ENCODE measurements at regions not wholly inside any gene's neighbourhood (a gene's known extent, or its start where the extent isn't known, plus 50 kb on each side); places are given as distances from the start of the nearest gene placed in this dataset.

DNA sequence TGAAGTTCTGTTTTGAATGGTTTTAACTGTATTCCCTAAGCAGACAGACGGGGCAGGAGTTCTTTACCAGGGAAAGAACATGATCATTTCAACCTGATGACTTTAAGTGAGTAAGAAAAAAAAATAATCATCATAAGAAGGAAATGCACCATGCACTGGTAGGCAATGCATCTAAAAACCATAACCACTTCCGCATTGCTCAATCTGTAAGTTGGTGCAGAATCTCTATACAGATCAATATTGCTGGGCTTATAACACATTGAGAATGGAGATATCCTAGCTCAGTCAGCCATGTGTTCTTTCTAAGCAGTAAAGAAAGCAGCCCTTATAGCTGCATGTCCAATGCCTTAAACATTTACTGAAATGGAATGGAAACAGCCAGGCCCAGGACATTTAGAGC is 407.1 kb upstream of the DMAC1 start:
- Histone ChIP-seq H3T11ph (ENCODE audit: low read length) (no peak overlapping the region), H3K9ac (ENCODE audit: extremely low read depth, insufficient read length, low read length) (no peak overlapping the region), H2BK12ac (ENCODE audit: insufficient read length, low read depth, low read length) (no peak overlapping the region), H4K20me1 (ENCODE audit: control insufficient read depth, insufficient read depth, insufficient read length) (no peaks in the 10 kb centered on the region), H2BK15ac (ENCODE audit: low read depth, low read length) (no peak overlapping the region), H3K14ac (ENCODE audit: insufficient read depth, low read length) (no peak overlapping the region), H4K8ac (replicated peaks; ENCODE audit: insufficient read length, low read depth, low read length) (no peak overlapping the region), H4K5ac (ENCODE audit: insufficient read length, low read depth, low read length) (no peak overlapping the region), H3K4ac (ENCODE audit: low read depth, low read length) (no peak overlapping the region), H3K79me1 (ENCODE audit: insufficient read depth, low read depth, low read length, poor library complexity, severe bottlenecking) (no peaks in the 10 kb centered on the region), H3K27ac (ENCODE audit: insufficient read length, low read depth, low read length) (no peak overlapping the region), H2AFZ (ENCODE audit: low read length) (no peak overlapping the region), H3K4me1 (ENCODE audit: insufficient read depth, low read length) (no peaks in the 10 kb centered on the region), H3K18ac (ENCODE audit: insufficient read length, low read depth, low read length) (no peak overlapping the region), H2AK5ac (ENCODE audit: insufficient read length, low read length) (no peak overlapping the region), H3K23me2 (ENCODE audit: insufficient read length, low read depth, low read length, poor library complexity, severe bottlenecking) (no peaks in the 10 kb centered on the region), H3K56ac (ENCODE audit: insufficient read length, low read depth, low read length) (no peak overlapping the region), H2BK5ac (ENCODE audit: insufficient read length, low read length) (no peak overlapping the region), H2BK120ac (ENCODE audit: low read depth, low read length, poor library complexity, severe bottlenecking) (no peak overlapping the region), H4K91ac (ENCODE audit: insufficient read length, low read depth, low read length) (no peak overlapping the region), H2BK20ac (ENCODE audit: low read depth, low read length, poor library complexity, severe bottlenecking) (no peak overlapping the region), H3K79me2 (ENCODE audit: insufficient read depth, low read length) (no peaks in the 10 kb centered on the region), H3K27me3 (ENCODE audit: insufficient read depth, low read length) (no peaks in the 10 kb centered on the region), H3K4me2 (ENCODE audit: insufficient read depth, insufficient read length, low read length) (no peak overlapping the region), H3K9me3 (ENCODE audit: control insufficient read depth, low read depth, low read length) (no peaks in the 10 kb centered on the region), H3K23ac (ENCODE audit: insufficient read length, low read depth, low read length) (no peak overlapping the region)
- Mint-ChIP-seq H3K36me3 (ENCODE audit: insufficient read depth in 1 of 3, low read depth in 3 of 3) (no peaks in the 10 kb centered on the region), H3K9me3 (peaks cover 0 to 3% of the 10 kb centered on the region in 2 experiments; a peak in 1 of 5 replicates), H3K4me1 (no peaks in the 10 kb centered on the region), H3K27ac (no peak overlapping the region), H3K27me3 (ENCODE audit: low read depth) (no peaks in the 10 kb centered on the region; the same call in 1 of the 2 replicates), H3K4me3 (no peak overlapping the region)
- TF ChIP-seq, protein P1, sequence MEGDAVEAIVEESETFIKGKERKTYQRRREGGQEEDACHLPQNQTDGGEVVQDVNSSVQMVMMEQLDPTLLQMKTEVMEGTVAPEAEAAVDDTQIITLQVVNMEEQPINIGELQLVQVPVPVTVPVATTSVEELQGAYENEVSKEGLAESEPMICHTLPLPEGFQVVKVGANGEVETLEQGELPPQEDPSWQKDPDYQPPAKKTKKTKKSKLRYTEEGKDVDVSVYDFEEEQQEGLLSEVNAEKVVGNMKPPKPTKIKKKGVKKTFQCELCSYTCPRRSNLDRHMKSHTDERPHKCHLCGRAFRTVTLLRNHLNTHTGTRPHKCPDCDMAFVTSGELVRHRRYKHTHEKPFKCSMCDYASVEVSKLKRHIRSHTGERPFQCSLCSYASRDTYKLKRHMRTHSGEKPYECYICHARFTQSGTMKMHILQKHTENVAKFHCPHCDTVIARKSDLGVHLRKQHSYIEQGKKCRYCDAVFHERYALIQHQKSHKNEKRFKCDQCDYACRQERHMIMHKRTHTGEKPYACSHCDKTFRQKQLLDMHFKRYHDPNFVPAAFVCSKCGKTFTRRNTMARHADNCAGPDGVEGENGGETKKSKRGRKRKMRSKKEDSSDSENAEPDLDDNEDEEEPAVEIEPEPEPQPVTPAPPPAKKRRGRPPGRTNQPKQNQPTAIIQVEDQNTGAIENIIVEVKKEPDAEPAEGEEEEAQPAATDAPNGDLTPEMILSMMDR (conservative IDR thresholded peaks at IDR 0.05), result no peak
- no CpG with 5 or more reads among the region's 2 CpGs for WGBS (ENCODE audit: extremely low coverage, insufficient read length, low lambda C conversion rate)
- no peak for DNase-seq

All from H9 (cell line).